NCI-H128 (cell line): ENCODE measurements at regions not wholly inside any gene's neighbourhood (a gene's known extent, or its start where the extent isn't known, plus 50 kb on each side); places are given as distances from the start of the nearest gene placed in this dataset.
A peak's percentile ranks its signal among the peaks of the same experiment; 100 is the strongest.
"Not testable (repeated sequence)": the region's sequence is repeated elsewhere in the genome, so short reads cannot be mapped to it uniquely, and the experiment has no call there.

ENCODE experiments used
- DNase-seq: peaks from one replicate; lab custom pipeline; 2025; ENCODE audit not compliant: unreplicated experiment; lab: John Stamatoyannopoulos, UW

GRCh38 chr2:122528958-122529705, 773.7 kb downstream of the TSN start:
- no peak for DNase-seq

GRCh38 chr2:122530814-122531213, 775.4 kb downstream of the TSN start:
- DNase-seq: no peak

GRCh38 chr2:122531290-122532071, 776.0 kb downstream of the TSN start:
- no peak for DNase-seq

- DNase-seq: no peak
These were observed 776.6 kb downstream of the TSN start for GRCh38 chr2:122532072-122532344.

GRCh38 chr2:122532481-122532880, 777.0 kb downstream of the TSN start:
- no peak for DNase-seq

- DNase-seq: peak; percentile 16
These were observed 780.6 kb downstream of the TSN start for GRCh38 chr2:122535960-122536505.

- DNase-seq: no peak
These were observed 783.9 kb downstream of the TSN start for GRCh38 chr2:122539311-122539710.

GRCh38 chr2:122539920-122540319, 784.5 kb downstream of the TSN start:
- no peak for DNase-seq

- DNase-seq: no peak
These were observed 786.8 kb downstream of the TSN start for GRCh38 chr2:122542236-122542635.

GRCh38 chr2:122542646-122543045, 787.2 kb downstream of the TSN start:
- DNase-seq: no peak

GRCh38 chr2:122543815-122544214, 788.4 kb downstream of the TSN start:
- no peak for DNase-seq

- DNase-seq: no peak
These were observed 790.4 kb downstream of the TSN start for GRCh38 chr2:122545821-122546220.

GRCh38 chr2:122562775-122563174, 807.3 kb downstream of the TSN start:
- DNase-seq: no peak

GRCh38 chr2:122563781-122564180, 808.3 kb downstream of the TSN start:
- DNase-seq: no peak

- no peak for DNase-seq
These were observed 809.4 kb downstream of the TSN start for GRCh38 chr2:122564843-122565242.

GRCh38 chr2:122565364-122565763, 809.9 kb downstream of the TSN start:
- DNase-seq: no peak

- DNase-seq: no peak
These were observed 815.2 kb downstream of the TSN start for GRCh38 chr2:122570641-122571040.

- not testable (repeated sequence) for DNase-seq
These were observed 816.0 kb downstream of the TSN start for GRCh38 chr2:122571471-122571870.

- no peak for DNase-seq
These were observed 819.6 kb downstream of the TSN start for GRCh38 chr2:122575076-122575475.

- no peak for DNase-seq
These were observed 827.9 kb downstream of the TSN start for GRCh38 chr2:122583159-122583917.

GRCh38 chr2:122590524-122590923, 835.1 kb downstream of the TSN start:
- no peak for DNase-seq

- DNase-seq: no peak
These were observed 839.6 kb downstream of the TSN start for GRCh38 chr2:122595065-122595464.
